Umbilical cord (tissue), 1 donor: ENCODE measurements at regions not wholly inside any gene's neighbourhood (a gene's known extent, or its start where the extent isn't known, plus 50 kb on each side); places are given as distances from the start of the nearest gene placed in this dataset.
A peak's percentile ranks its signal among the peaks of the same experiment; 100 is the strongest.

Source experiments
- DNase-seq: peaks from one replicate; pipeline ENCODE4 v3.0.0-alpha.2; 2015; ENCODE audit warnings: low spot score

GRCh38 chr16:11440657-11441012 is 95.4 kb downstream of the RMI2 start:
- DNase-seq, result no peak

DNA sequence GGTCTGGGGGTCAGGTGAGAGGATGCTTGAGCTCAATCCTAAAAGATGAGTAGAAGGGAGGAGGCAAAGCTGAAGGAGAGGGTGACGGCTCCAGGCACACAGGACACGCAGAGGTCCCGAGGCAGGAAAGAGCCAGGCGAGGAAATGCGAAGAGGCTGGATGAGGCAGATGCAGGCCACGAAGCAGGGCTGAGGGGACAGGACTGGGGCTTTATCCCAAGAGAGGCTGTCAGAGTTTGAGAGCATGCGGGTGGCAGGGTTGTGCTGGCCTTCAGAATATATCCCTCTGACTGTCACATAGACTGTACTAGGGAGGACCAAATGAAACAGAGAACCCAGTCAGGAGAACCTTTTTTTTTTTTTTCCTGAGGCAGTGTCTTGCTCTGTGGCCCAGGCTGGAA is 100.2 kb downstream of the RMI2 start:
- no peak for DNase-seq

DNA sequence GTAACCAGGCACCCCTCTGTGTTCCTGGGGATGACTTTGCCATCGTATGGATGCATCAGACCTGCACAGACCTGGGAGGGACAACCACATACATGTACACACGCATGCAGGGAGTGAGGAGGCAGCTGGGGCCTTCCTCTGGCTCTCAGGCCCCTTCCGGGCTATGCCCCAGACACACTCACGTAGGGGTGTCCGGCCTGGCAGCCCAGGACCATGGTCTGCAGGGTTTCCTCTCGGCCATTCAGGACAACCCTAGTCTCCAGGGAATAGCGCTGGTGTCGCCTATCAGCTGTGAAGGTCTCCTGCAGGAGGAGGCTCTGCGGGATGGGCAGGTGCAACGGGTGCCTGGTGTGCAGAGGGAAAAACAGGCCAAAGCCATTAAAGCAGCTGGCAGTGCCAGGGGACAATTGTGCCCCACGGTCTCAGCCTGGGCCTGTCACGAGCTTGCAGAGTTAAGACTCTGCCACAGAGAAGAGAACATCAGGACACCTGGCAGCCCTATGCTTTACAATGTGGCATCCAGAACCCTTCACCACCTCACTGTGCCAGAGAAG is 101.4 kb downstream of the RMI2 start:
- no peak for DNase-seq

DNA sequence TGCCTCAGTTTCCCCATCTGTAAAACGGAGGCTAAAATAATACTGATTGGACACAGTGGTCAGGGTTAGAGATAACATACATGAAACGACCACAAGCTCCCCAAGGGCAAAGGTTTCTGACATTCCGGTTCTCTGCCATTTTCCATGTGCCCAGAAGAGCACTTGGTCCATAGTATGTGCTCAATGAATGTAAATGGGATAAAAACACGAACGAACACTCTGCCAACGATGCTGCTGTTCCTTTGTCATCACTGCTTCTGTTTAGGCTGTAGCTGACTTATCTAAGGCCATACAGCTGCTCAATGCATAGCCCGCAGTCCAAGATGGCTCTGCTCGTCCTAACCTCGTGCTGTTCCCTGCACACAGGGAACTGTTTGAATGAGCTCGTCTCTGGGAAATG is 102.0 kb downstream of the RMI2 start:
- DNase-seq, result no peak

DNA sequence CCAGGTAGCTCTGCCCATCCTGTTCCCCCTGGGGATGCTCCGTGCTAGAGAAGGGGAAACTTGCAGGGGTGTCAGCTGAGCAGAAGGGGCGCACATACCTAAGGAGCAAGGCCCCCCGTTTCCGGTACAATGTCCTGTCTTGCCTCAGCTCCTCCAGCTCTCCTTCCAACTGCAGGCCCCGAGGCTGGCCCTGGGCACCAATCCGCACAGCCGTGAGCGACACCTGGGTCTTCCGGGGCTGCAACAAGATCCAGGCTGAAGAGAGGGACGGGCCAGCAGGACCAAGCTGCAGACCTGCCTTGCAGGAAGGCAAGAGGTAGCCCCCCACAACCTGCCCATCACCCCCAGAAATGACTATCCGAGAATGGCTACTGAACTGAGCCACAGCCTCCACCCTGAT is 102.6 kb downstream of the RMI2 start:
- DNase-seq, result no peak

DNA sequence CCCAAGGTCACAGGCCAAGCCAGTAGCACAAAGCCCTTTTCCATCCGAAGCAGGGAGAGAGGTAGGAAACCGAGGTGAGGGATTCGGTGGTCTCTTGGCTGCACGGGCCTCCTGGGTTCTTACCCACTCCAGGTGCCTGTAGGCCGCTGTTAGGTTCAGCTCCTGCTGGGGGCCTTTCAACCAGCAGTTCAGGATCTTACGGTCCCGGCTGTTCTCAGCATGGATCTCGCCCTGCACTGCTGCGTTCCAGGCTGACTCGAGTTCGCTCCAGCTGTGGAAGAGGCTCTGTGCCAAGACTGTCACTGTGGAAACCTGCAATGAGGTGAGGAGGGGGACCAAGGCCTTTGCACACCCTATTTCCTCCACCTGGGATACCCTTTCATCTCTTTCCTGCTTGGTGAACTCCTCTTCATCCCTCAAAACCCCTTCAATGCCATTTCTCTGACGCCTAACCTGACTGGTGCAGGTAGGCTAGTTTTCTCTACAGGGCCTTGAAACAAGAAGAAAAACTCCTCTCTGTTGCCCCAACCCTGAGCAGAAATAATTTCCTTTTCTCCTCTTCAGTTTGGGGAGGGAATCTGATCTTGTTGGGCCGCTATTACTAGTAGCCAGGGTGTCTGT is 103.6 kb downstream of the RMI2 start:
- no peak for DNase-seq

DNA sequence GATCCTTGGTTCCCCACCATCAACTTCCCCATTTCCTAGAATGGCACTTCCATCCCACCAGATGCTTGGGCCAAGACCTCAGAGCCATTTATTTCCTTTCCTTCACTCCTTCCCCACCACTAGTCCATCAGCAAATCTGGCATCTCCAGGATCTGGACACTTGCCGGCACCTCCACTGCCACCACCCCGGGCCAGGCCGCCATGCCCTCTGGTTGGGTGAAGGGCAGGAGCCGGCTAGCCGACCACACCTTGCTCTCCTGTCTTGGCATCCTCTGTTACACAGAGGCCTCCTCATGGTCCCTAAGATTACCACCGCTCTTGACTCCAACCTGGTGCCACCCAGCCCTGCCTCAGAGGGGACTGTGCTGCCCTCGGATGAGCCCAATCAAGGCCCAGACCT is 104.5 kb downstream of the RMI2 start:
- no peak for DNase-seq

- no peak for DNase-seq
Measured at GRCh38 chr16:11450136-11450535, 104.9 kb downstream of the RMI2 start.

GRCh38 chr16:11452298-11452697 is 107.0 kb downstream of the RMI2 start:
- no peak for DNase-seq

DNA sequence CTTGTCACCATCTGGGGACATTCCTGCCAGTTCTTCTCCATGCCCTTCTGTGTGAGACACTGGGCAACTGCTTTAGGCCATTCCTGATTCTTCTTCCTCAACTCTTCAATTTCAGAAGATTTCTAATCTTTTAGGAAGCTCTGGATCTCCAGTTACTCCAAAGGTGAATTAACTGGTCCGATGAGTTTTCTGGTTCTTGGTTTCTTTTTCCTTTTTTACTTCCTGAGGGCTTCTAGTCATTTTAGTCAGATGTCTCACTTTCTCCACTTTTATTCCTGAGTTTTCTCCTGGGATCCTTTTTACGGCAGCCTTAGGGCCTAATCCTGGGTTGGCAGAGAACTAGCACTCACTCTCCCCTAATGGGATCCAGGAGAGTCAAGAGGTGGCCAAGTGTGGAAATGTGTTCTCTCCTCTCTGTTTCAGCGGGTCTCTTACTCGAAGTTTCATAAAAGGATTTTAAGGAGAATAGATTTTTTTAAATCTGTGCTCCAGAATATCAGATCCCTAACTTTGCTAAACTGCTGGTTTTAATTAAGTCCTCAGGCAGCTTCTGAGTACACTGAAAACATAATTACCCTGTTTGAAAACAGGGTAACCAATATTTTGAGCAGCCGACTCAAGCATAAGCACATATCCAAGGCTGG is 107.6 kb downstream of the RMI2 start:
- peak; percentile 43 for DNase-seq

GRCh38 chr16:11456741-11457140 is 111.5 kb downstream of the RMI2 start:
- no peak for DNase-seq

DNA sequence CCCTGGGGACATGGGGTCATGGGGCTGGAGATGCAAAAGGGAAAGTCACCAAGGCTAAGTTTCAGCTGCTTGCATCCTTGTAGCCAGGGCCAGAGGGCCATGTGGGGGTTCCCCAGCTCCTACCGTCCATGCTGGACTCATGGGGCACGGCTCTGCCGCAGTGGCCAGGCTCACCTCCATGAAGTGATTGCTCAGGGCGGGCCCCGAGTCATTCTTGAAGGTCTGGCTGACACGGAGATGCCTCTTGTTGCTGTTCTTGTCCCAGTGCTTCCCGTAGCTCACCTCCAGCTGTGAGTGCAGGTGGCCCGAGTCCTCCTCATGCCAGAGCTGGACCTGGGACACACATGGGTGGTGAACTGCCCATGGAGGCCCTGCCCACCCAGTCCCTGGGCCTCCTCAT is 114.5 kb downstream of the RMI2 start:
- DNase-seq, result no peak

DNA sequence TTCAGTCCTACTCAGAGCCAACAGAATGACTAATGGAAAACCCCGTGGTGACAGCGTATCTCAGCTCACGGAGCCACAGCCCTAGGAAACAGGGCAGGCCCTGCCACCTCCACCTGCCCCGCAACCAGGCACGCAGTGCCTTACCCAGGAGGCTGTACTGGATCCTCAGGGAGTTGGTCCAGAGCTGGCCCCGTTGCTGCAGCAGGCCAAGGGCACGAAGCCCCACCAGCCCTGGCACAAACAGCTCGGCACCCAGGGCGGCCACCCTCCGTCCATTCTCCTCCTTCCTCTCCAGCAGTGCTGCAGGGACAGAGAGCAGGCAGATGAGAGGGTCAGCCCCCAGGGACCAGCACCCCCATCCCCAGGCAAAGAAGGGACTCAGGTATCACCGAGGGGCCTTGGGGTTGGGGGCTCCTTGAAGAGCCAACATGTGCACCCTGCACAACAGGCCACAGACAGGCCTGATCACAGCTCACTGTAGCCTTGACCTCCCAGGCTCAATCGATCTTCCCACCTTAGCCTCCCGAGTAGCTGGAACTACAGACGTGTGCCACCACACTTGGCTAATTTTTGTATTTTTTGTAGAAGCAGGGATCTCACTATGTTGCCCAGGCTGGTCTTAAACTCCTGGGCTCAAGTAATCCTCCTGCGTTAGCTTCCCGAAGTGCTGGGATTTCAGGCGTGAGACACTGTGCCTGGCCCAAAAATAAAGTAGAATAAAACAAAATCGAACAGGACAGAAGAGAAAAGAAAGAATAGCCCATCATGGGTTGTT is 115.7 kb downstream of the RMI2 start:
- DNase-seq, result no peak

GRCh38 chr16:11461595-11461990 is 116.3 kb downstream of the RMI2 start:
- DNase-seq, result no peak

GRCh38 chr16:11462036-11462435 is 116.8 kb downstream of the RMI2 start:
- DNase-seq, result no peak

GRCh38 chr16:11462861-11463260 is 117.6 kb downstream of the RMI2 start:
- no peak for DNase-seq

- no peak for DNase-seq
Measured at GRCh38 chr16:11464241-11464640, 119.0 kb downstream of the RMI2 start.

DNA sequence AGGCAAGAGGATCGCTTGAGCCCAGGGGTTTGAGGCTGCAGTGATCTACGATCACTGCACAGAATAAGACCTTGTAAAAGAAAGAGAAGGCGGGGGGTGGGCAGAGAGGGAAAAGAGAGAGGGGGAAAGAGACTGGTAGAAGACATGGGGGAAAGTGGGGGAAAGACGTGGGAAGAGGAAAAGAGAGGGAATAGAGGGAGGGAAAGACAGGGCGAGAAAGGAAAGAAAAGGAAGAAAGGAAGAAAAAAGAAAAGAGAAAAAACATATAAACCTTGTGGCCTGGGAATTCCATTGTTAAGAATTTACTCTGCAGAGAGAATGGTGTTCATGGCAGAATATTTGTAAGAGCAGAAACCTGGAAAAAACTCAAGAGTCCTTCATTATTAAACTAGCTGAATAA is 120.4 kb downstream of the RMI2 start:
- DNase-seq, result no peak

DNA sequence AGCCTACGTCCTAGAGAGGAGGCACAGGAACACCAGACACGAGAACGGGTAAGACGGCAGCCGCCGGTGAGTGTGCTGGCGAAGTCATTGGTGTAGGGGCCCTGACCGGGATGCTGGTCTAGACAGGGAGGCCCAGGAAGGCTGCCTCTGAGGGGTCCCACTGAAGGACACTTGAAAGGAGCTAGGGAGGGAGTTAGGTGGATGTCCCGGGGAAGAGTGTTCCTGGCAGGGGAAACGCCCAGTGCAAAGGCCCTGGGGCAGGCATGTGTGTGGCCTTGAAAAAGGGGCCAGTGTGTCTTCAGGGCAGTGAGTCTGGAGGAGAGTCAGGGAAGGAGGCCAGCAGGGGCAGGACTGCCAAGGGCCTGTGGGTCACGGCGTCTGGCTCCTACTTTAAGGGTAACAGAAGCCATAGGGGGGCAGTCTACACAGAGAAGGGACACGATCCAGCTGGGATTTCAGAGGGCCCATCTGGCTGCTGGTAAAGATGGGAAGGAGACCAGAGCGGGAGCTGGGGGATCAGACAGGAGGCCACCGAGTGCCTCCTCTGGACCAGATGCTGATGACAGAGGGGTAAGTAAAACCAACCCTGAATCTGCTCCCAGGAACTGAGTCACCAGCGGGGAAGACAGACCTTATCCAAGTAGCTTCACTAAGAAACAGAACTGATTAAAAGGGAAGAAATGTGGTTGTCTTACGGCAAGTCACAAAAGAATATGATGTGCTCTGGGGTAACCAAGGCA is 115.9 kb downstream of the LITAF start:
- no peak for DNase-seq

- no peak for DNase-seq
Measured at GRCh38 chr16:11471548-11471947, 115.2 kb downstream of the LITAF start.

GRCh38 chr16:11472410-11472809 is 114.3 kb downstream of the LITAF start:
- no peak for DNase-seq

- DNase-seq, result no peak
Measured at GRCh38 chr16:11472851-11473250, 113.9 kb downstream of the LITAF start.
